ENCODE measurements at regions not wholly inside any gene's neighbourhood (a gene's known extent, or its start where the extent isn't known, plus 50 kb on each side); places are given as distances from the start of the nearest gene placed in this dataset.

- DNase-seq: no peak
- ChIA-PET POLR2A (no interaction called here), CTCF (no interaction called here)
- Mint-ChIP-seq H3K27me3 (no peaks in the 10 kb centered on the region), H3K4me3 (no peak overlapping the region), H3K9me3 (no peaks in the 10 kb centered on the region), H3K27ac (no peak overlapping the region), H3K36me3 (ENCODE audit: low read depth) (no peaks in the 10 kb centered on the region), H3K4me1 (ENCODE audit: low read depth) (no peaks in the 10 kb centered on the region)
- no peak for TF ChIP-seq CTCF (IDR thresholded peaks at IDR 0.05)
- intact Hi-C loops (cut with micrococcal nuclease): no loop called here
- no peak for ATAC-seq
Observed at GRCh38 chrX:25207803-25208475, 192.2 kb upstream of the ARX start.

GRCh38 chrX:25206778-25207177 is 191.0 kb upstream of the ARX start:
- H3K27ac Mint-ChIP-seq: no peak overlapping the region
- ChIA-PET POLR2A (no interaction called here), CTCF (no interaction called here)
- ATAC-seq (no peak), DNase-seq (no peak)
- no peaks in the 10 kb centered on the region for H3K9me3 Mint-ChIP-seq
- intact Hi-C loops (cut with micrococcal nuclease): no loop called here
- no peaks in the 10 kb centered on the region for H3K36me3 Mint-ChIP-seq (ENCODE audit: low read depth)
- TF ChIP-seq CTCF (IDR thresholded peaks at IDR 0.05): no peak
- no peaks in the 10 kb centered on the region for H3K4me1 Mint-ChIP-seq (ENCODE audit: low read depth)
- H3K27me3 Mint-ChIP-seq: no peaks in the 10 kb centered on the region
- H3K4me3 Mint-ChIP-seq: no peak overlapping the region

- H3K9me3 Mint-ChIP-seq: no peaks in the 10 kb centered on the region
- H3K4me1 Mint-ChIP-seq (ENCODE audit: low read depth): no peaks in the 10 kb centered on the region
- ATAC-seq (no peak), DNase-seq (no peak)
- H3K4me3 Mint-ChIP-seq: no peak overlapping the region
- TF ChIP-seq CTCF (IDR thresholded peaks at IDR 0.05): no peak
- no peaks in the 10 kb centered on the region for H3K27me3 Mint-ChIP-seq
- POLR2A ChIA-PET: no interaction called here
- CTCF ChIA-PET: no interaction called here
- H3K36me3 Mint-ChIP-seq (ENCODE audit: low read depth): no peaks in the 10 kb centered on the region
- intact Hi-C loops (cut with micrococcal nuclease): no loop called here
- no peak overlapping the region for H3K27ac Mint-ChIP-seq
Observed at GRCh38 chrX:25204182-25204581, 188.4 kb upstream of the ARX start.

GRCh38 chrX:25202827-25203226 is 187.1 kb upstream of the ARX start:
- Mint-ChIP-seq H3K4me1 (ENCODE audit: low read depth) (no peaks in the 10 kb centered on the region), H3K4me3 (no peak overlapping the region), H3K27me3 (no peaks in the 10 kb centered on the region), H3K36me3 (ENCODE audit: low read depth) (no peaks in the 10 kb centered on the region), H3K9me3 (no peaks in the 10 kb centered on the region), H3K27ac (no peak overlapping the region)
- ChIA-PET CTCF (no interaction called here), POLR2A (no interaction called here)
- intact Hi-C loops (cut with micrococcal nuclease): no loop called here
- DNase-seq (no peak), ATAC-seq (no peak)
- TF ChIP-seq CTCF (IDR thresholded peaks at IDR 0.05): no peak

GRCh38 chrX:25198891-25199290 is 183.1 kb upstream of the ARX start:
- no peak for TF ChIP-seq CTCF (IDR thresholded peaks at IDR 0.05)
- Mint-ChIP-seq H3K27me3 (no peaks in the 10 kb centered on the region), H3K9me3 (no peaks in the 10 kb centered on the region), H3K4me3 (no peak overlapping the region), H3K27ac (no peak overlapping the region), H3K4me1 (ENCODE audit: low read depth) (no peaks in the 10 kb centered on the region), H3K36me3 (ENCODE audit: low read depth) (no peaks in the 10 kb centered on the region)
- ATAC-seq (no peak), DNase-seq (no peak)
- POLR2A ChIA-PET: no interaction called here
- intact Hi-C loops (cut with micrococcal nuclease): no loop called here
- CTCF ChIA-PET: no interaction called here
